ENCODE measurements at regions not wholly inside any gene's neighbourhood (a gene's known extent, or its start where the extent isn't known, plus 50 kb on each side); places are given as distances from the start of the nearest gene placed in this dataset.

DNA sequence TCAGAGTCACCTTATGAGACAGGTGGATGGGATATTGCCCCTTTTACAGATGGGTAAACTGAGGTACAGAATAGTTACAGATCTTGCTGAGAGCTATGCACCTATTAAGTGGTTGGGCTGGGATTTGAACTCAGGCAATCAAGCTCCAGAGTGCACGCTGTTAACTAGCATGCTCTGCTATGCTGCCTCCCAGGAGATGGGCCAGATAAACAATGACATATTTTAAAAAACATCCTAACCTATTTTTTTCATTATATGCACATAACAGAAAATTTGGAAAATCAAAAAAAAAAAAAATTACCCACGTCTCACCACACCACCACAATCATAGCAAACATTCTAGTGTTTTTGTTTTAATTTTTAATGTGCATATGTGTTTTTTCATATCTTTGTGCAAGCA, 123.4 kb upstream of the STC2 start:
- no peak overlapping the region for H3K4me2 ChIP-seq
- H3K36me3 ChIP-seq (replicated peaks; ENCODE audit: insufficient read depth, low read depth) = no peaks in the 10 kb centered on the region
- H3K9me3 ChIP-seq (ENCODE audit: low read depth) = no peaks in the 10 kb centered on the region
- H3K27ac ChIP-seq = no peak overlapping the region
- no peak overlapping the region for H2AFZ ChIP-seq
- TF ChIP-seq CTCF (IDR thresholded peaks at IDR 0.05; ENCODE audit: poor library complexity) (no peak), EZH2phosphoT487 (IDR thresholded peaks at IDR 0.05; ENCODE audit: low read depth, severe bottlenecking, unreplicated experiment) (no peak), EZH2 (IDR thresholded peaks at IDR 0.05; ENCODE audit: borderline replicate concordance) (no peak)
- 86% methylated on average over 2 of the region's 2 CpGs for WGBS (ENCODE audit: low lambda C conversion rate, missing lambda C conversion rate)
- H3K4me3 ChIP-seq = no peak overlapping the region
- no peaks in the 10 kb centered on the region for H3K9me2 ChIP-seq (replicated peaks; ENCODE audit: insufficient read depth)
- H3K79me2 ChIP-seq = no peaks in the 10 kb centered on the region
- no peaks in the 10 kb centered on the region for H3K27me3 ChIP-seq
- no peak for DNase-seq (ENCODE audit: low spot score)
- H3K4me1 ChIP-seq (ENCODE audit: insufficient read depth) = no peaks in the 10 kb centered on the region
- H4K20me1 ChIP-seq (ENCODE audit: insufficient read depth, poor library complexity, severe bottlenecking) = no peaks in the 10 kb centered on the region

DNA sequence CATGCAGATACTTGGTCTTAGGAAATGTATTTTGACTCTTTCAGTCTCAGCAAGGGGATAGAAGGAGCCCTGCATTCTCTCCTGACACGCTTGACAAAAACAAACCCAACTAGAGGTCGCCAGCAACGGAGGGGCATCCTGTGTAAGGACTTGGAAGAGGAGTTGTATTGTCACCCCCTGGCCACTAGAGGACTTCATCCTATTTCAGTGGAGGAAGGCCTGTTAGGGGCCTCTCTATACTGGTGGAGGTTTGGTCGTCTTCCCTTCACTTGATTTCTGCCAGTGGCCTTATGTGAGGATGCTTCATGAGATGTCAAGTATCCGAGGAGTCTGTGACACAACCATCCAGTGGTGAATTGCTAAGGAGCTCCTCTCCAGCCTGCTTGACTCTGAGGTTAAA, 122.8 kb upstream of the STC2 start:
- DNase-seq (ENCODE audit: low spot score) = peak; percentile 26
- Histone ChIP-seq H3K4me3 (no peak overlapping the region), H3K36me3 (replicated peaks; ENCODE audit: insufficient read depth, low read depth) (no peaks in the 10 kb centered on the region), H2AFZ (no peak overlapping the region), H3K27ac (no peak overlapping the region), H3K9me2 (replicated peaks; ENCODE audit: insufficient read depth) (no peaks in the 10 kb centered on the region), H3K79me2 (no peaks in the 10 kb centered on the region), H3K4me2 (no peak overlapping the region), H3K27me3 (no peaks in the 10 kb centered on the region), H4K20me1 (ENCODE audit: insufficient read depth, poor library complexity, severe bottlenecking) (no peaks in the 10 kb centered on the region), H3K9me3 (ENCODE audit: low read depth) (no peaks in the 10 kb centered on the region), H3K4me1 (ENCODE audit: insufficient read depth) (no peaks in the 10 kb centered on the region)
- TF ChIP-seq EZH2phosphoT487 (IDR thresholded peaks at IDR 0.05; ENCODE audit: low read depth, severe bottlenecking, unreplicated experiment) (no peak), EZH2 (IDR thresholded peaks at IDR 0.05; ENCODE audit: borderline replicate concordance) (no peak), CTCF (IDR thresholded peaks at IDR 0.05; ENCODE audit: poor library complexity) (peak; percentile 22)
- 63% methylated on average over 5 of the region's 5 CpGs for WGBS (ENCODE audit: low lambda C conversion rate, missing lambda C conversion rate)

DNA sequence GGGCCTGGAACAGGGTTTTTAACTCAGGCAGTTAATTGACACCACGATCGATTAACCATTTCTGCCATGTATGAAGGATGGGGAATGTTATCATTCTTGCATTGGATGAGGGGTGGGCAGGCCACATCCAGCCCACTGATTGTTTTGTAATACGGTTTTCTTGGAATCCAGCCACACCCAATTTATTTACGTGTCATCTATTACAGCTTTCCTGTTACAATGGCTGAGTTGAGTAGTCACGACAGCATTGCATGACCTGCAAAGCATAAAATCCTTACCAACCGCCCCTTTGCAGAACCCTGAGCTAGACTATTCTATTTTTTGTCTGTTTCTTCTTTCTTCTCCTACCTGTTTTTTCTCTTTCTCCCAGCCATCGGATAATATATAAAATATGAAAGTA, 122.0 kb upstream of the STC2 start:
- Histone ChIP-seq H3K36me3 (replicated peaks; ENCODE audit: insufficient read depth, low read depth) (no peaks in the 10 kb centered on the region), H3K4me2 (no peak overlapping the region), H3K79me2 (no peaks in the 10 kb centered on the region), H2AFZ (no peak overlapping the region), H3K4me3 (no peak overlapping the region), H3K27ac (no peak overlapping the region), H3K27me3 (no peaks in the 10 kb centered on the region), H3K9me3 (ENCODE audit: low read depth) (no peaks in the 10 kb centered on the region), H3K4me1 (ENCODE audit: insufficient read depth) (no peaks in the 10 kb centered on the region), H3K9me2 (replicated peaks; ENCODE audit: insufficient read depth) (no peaks in the 10 kb centered on the region), H4K20me1 (ENCODE audit: insufficient read depth, poor library complexity, severe bottlenecking) (no peaks in the 10 kb centered on the region)
- DNase-seq (ENCODE audit: low spot score) = no peak
- WGBS (ENCODE audit: low lambda C conversion rate, missing lambda C conversion rate) = 92% methylated on average over 7 of the region's 7 CpGs
- no peak for TF ChIP-seq CTCF (IDR thresholded peaks at IDR 0.05; ENCODE audit: poor library complexity)
- no peak for TF ChIP-seq EZH2phosphoT487 (IDR thresholded peaks at IDR 0.05; ENCODE audit: low read depth, severe bottlenecking, unreplicated experiment)
- no peak for TF ChIP-seq EZH2 (IDR thresholded peaks at IDR 0.05; ENCODE audit: borderline replicate concordance)

DNA sequence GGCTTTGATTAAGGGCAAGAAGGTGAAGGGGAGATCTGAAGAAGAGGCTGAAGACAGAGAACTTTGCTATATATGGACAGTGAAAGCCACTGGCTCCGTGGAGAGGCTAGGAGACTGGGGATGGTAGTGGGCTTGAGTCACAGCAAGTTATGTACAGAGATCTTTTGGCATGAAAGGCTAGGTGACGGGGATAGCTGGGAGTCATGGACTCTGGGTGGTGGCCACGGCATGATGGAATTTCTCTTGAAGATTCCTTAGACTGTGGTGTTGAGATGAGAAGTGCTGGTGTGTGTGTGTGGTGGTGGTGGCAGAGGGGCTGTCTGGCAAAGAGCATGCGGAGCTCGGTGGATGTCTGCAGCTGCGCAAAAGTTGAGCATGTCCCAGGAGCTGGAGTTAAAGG, 120.6 kb upstream of the STC2 start:
- H3K4me3 ChIP-seq = no peak overlapping the region
- TF ChIP-seq EZH2phosphoT487 (IDR thresholded peaks at IDR 0.05; ENCODE audit: low read depth, severe bottlenecking, unreplicated experiment) (no peak), CTCF (IDR thresholded peaks at IDR 0.05; ENCODE audit: poor library complexity) (no peak), EZH2 (IDR thresholded peaks at IDR 0.05; ENCODE audit: borderline replicate concordance) (no peak)
- no peak for DNase-seq (ENCODE audit: low spot score)
- H3K4me2 ChIP-seq = no peak overlapping the region
- no peaks in the 10 kb centered on the region for H3K9me3 ChIP-seq (ENCODE audit: low read depth)
- no peaks in the 10 kb centered on the region for H4K20me1 ChIP-seq (ENCODE audit: insufficient read depth, poor library complexity, severe bottlenecking)
- 89% methylated on average over 6 of the region's 6 CpGs for WGBS (ENCODE audit: low lambda C conversion rate, missing lambda C conversion rate)
- no peaks in the 10 kb centered on the region for H3K36me3 ChIP-seq (replicated peaks; ENCODE audit: insufficient read depth, low read depth)
- no peaks in the 10 kb centered on the region for H3K9me2 ChIP-seq (replicated peaks; ENCODE audit: insufficient read depth)
- no peaks in the 10 kb centered on the region for H3K79me2 ChIP-seq
- H3K27me3 ChIP-seq = no peaks in the 10 kb centered on the region
- H3K4me1 ChIP-seq (ENCODE audit: insufficient read depth) = no peaks in the 10 kb centered on the region
- no peak overlapping the region for H3K27ac ChIP-seq
- no peak overlapping the region for H2AFZ ChIP-seq

Measured in hepatocyte (in vitro differentiated cells).